Keratinocyte (primary cell): ENCODE measurements at regions not wholly inside any gene's neighbourhood (a gene's known extent, or its start where the extent isn't known, plus 50 kb on each side); places are given as distances from the start of the nearest gene placed in this dataset.

Experiments used
- DNase-seq: peaks from one replicate; pipeline ENCODE4 v3.0.0-alpha.2; 2011; ENCODE audit warnings: low read depth, missing footprints, low spot score
- FAIRE-seq: peaks from 2 replicates; lab custom pipeline; 2011; peaks lifted over from hg19 to GRCh38; lab: Jason Lieb, UNC
- H2AFZ ChIP-seq: 2 replicates; pipeline ENCODE4 v1.6.0; 2012; ENCODE audit warnings: low read length, control low read depth, inconsistent platforms; ENCODE audit not compliant: control insufficient read depth
- H3K27ac ChIP-seq: 2 replicates; pipeline ENCODE4 v1.5.1; 2011; ENCODE audit warnings: low read length; ENCODE audit not compliant: control insufficient read depth, insufficient read depth
- H3K27me3 ChIP-seq: 3 replicates; pipeline ENCODE4 v1.6.0; 2011; ENCODE audit warnings: low read length; ENCODE audit not compliant: control insufficient read depth, insufficient read depth; ENCODE audit errors: extremely low read depth
- H3K36me3 ChIP-seq, 2 experiments: 2 replicates in 1 of 2; 3 replicates in 1 of 2; pipeline ENCODE4 v1.5.1; 2011; ENCODE audit warnings: low read length in 2 of 2, mild to moderate bottlenecking in 1 of 2; ENCODE audit not compliant: control insufficient read depth in 2 of 2, insufficient read depth in 2 of 2; ENCODE audit errors: extremely low read depth in 1 of 2
- H3K4me1 ChIP-seq: 3 replicates; pipeline ENCODE4 v1.5.1; 2011; ENCODE audit warnings: low read length; ENCODE audit not compliant: control insufficient read depth, insufficient read depth; ENCODE audit errors: extremely low read depth
- H3K4me2 ChIP-seq: 3 replicates; pipeline ENCODE4 v1.6.0; 2011; ENCODE audit warnings: low read depth, low read length; ENCODE audit not compliant: control insufficient read depth, insufficient read depth; ENCODE audit errors: extremely low read depth
- H3K4me3 ChIP-seq, 3 experiments: fragments of 200-600 bp in 1 of 3; sonication (generic) in 1 of 3; 2 replicates in 2 of 3; 3 replicates in 1 of 3; pipeline ENCODE4 v1.5.1; 2011 to 2016; ENCODE audit warnings: low read length in 3 of 3, mild to moderate bottlenecking in 3 of 3, control low read depth in 2 of 3, inconsistent platforms in 1 of 3, low read depth in 1 of 3, mixed read lengths in 1 of 3, mixed run types in 1 of 3, moderate library complexity in 1 of 3; ENCODE audit not compliant: control insufficient read depth in 2 of 3, insufficient read depth in 2 of 3; ENCODE audit errors: extremely low read depth in 1 of 3
- H3K79me2 ChIP-seq: 2 replicates; pipeline ENCODE4 v1.6.0; 2012; ENCODE audit warnings: low read length; ENCODE audit not compliant: control insufficient read depth, insufficient read depth
- H3K9ac ChIP-seq: 3 replicates; pipeline ENCODE4 v1.6.0; 2011; ENCODE audit warnings: low read length; ENCODE audit not compliant: control insufficient read depth, insufficient read depth; ENCODE audit errors: extremely low read depth
- H3K9me1 ChIP-seq: 3 replicates; pipeline ENCODE4 v1.6.0; 2011; ENCODE audit warnings: low read length; ENCODE audit not compliant: control insufficient read depth, insufficient read depth; ENCODE audit errors: extremely low read depth
- H3K9me3 ChIP-seq: 2 replicates; pipeline ENCODE4 v1.5.1; 2012; ENCODE audit warnings: low read depth, low read length; ENCODE audit not compliant: control insufficient read depth
- H4K20me1 ChIP-seq: 3 replicates; pipeline ENCODE4 v1.6.0; 2011; ENCODE audit warnings: low read length; ENCODE audit not compliant: control insufficient read depth, insufficient read depth; ENCODE audit errors: extremely low read depth
- CTCF ChIP-seq, 3 experiments: IDR thresholded peaks in 1 of 3; conservative IDR thresholded peaks in 1 of 3; optimal IDR thresholded peaks in 1 of 3; 2 replicates in 2 of 3; 3 replicates in 1 of 3; pipeline versions ENCODE3 to v1.5.1; 2011; ENCODE audit warnings: low read length in 3 of 3, mild to moderate bottlenecking in 3 of 3, moderate library complexity in 2 of 3, control low read depth in 1 of 3, inconsistent platforms in 1 of 3; ENCODE audit not compliant: insufficient read depth in 2 of 3; ENCODE audit errors: extremely low read depth in 1 of 3
- EZH2 ChIP-seq: IDR thresholded peaks from one replicate; pipeline ENCODE4 v1.6.1; 2012; ENCODE audit warnings: inconsistent platforms, mild to moderate bottlenecking, low read length, moderate library complexity
- dilution Hi-C: fragments of 300-500 bp; cut with MboI; formaldehyde crosslinking; loops from one replicate; pipeline ENCODE4 v1.7.0; 2020; ENCODE audit warnings: low sequenced_read_pairs; ENCODE audit not compliant: extremely low pct_ligation_motif_present

- H3K9ac ChIP-seq = no peak overlapping the region
- no peaks in the 10 kb centered on the region for H3K4me1 ChIP-seq
- no peaks in the 10 kb centered on the region for H3K27me3 ChIP-seq
- dilution Hi-C loops = no loop called here
- H3K36me3 ChIP-seq = no peaks in the 10 kb centered on the region
- DNase-seq = no peak
- FAIRE-seq = no peak
- no peaks in the 10 kb centered on the region for H3K9me1 ChIP-seq
- H3K4me3 ChIP-seq = no peak overlapping the region
- no peak overlapping the region for H3K27ac ChIP-seq
- no peak overlapping the region for H3K4me2 ChIP-seq
- H2AFZ ChIP-seq = no peak overlapping the region
- no peak for TF ChIP-seq EZH2
- TF ChIP-seq CTCF (optimal IDR thresholded peaks at IDR 0.05 in 1 of 3, IDR thresholded peaks at IDR 0.05 in 1 of 3, conservative IDR thresholded peaks at IDR 0.05 in 1 of 3; ENCODE audit: extremely low read depth in 1 of 3, insufficient read depth in 2 of 3, low read length in 3 of 3) = no peak
- no peaks in the 10 kb centered on the region for H3K79me2 ChIP-seq
- no peaks in the 10 kb centered on the region for H3K9me3 ChIP-seq
- H4K20me1 ChIP-seq = no peaks in the 10 kb centered on the region
These were observed 218.0 kb downstream of the WNT5A start for GRCh38 chr3:55269096-55269495.

GRCh38 chr3:55267206-55267930 lies 219.7 kb downstream of the WNT5A start:
- H3K9me3 ChIP-seq = no peaks in the 10 kb centered on the region
- H3K4me3 ChIP-seq = no peak overlapping the region
- H2AFZ ChIP-seq = no peak overlapping the region
- H3K9ac ChIP-seq = no peak overlapping the region
- no peaks in the 10 kb centered on the region for H3K27me3 ChIP-seq
- FAIRE-seq (no peak), DNase-seq (no peak)
- H3K36me3 ChIP-seq = no peaks in the 10 kb centered on the region
- no peaks in the 10 kb centered on the region for H3K4me1 ChIP-seq
- no peak overlapping the region for H3K4me2 ChIP-seq
- H3K79me2 ChIP-seq = no peaks in the 10 kb centered on the region
- TF ChIP-seq EZH2 (no peak), CTCF (optimal IDR thresholded peaks at IDR 0.05 in 1 of 3, IDR thresholded peaks at IDR 0.05 in 1 of 3, conservative IDR thresholded peaks at IDR 0.05 in 1 of 3; ENCODE audit: extremely low read depth in 1 of 3, insufficient read depth in 2 of 3, low read length in 3 of 3) (no peak)
- dilution Hi-C loops = no loop called here
- H3K9me1 ChIP-seq = no peaks in the 10 kb centered on the region
- no peak overlapping the region for H3K27ac ChIP-seq
- H4K20me1 ChIP-seq = no peaks in the 10 kb centered on the region
